ENCODE measurements at regions not wholly inside any gene's neighbourhood (a gene's known extent, or its start where the extent isn't known, plus 50 kb on each side); places are given as distances from the start of the nearest gene placed in this dataset.

DNA sequence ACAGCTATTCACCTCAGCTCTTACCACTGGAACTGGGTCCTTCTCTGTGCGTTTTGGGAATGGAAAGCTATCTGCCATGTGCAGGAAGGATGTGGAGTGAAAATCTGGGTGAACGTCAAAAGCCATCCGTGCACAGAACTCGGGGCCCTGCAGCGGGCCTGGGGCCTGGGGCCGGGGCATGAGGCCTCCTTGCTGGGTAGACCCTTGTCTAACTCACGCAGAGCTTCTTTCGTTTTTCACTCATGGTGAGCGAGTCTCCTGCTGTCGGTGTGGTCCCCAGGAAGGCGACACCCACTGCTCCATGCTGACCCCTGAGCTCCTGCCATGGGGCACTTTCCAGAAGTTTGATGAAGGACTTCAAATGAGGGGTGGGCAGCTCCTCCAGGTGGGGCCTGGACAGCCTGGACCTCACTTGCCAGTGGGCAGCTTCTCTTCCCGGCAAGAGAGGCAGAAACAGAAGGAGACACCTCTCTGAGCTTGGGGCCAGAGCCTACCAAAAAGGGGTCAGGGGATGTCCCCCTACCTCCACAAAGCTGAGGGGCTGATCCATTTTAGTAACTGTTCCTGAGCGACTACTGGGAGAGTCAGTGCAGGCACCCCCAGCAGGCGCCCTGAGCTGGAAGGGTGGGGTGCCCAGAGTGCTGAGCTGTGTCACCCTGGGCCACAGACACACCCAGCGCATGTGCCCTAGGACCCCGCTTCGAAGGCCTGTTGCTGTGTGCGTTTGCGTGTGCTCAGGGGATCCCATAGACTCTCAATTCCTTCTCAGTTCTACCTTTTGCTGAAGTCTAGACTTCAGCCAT, 117.7 kb upstream of the HDAC4 start:
- TF ChIP-seq EZH2 (IDR thresholded peaks at IDR 0.05; ENCODE audit: borderline replicate concordance, low read depth, low read length, severe bottlenecking) (no peak), POLR2AphosphoS5 (IDR thresholded peaks at IDR 0.05; ENCODE audit: insufficient read depth, low read depth, low read length) (no peak), POLR2A (IDR thresholded peaks at IDR 0.05; ENCODE audit: low read depth, low read length) (no peak), FOS (IDR thresholded peaks at IDR 0.05; ENCODE audit: borderline replicate concordance, insufficient read depth, low read length) (no peak), MYC (IDR thresholded peaks at IDR 0.05; ENCODE audit: low read depth, low read length) (no peak), GATA2 (IDR thresholded peaks at IDR 0.05; ENCODE audit: insufficient read depth, insufficient read length, low read depth, low read length) (no peak), JUN (IDR thresholded peaks at IDR 0.05; ENCODE audit: borderline replicate concordance, insufficient read depth, insufficient read length, low read depth) (no peak)
- TF ChIP-seq, protein P1, sequence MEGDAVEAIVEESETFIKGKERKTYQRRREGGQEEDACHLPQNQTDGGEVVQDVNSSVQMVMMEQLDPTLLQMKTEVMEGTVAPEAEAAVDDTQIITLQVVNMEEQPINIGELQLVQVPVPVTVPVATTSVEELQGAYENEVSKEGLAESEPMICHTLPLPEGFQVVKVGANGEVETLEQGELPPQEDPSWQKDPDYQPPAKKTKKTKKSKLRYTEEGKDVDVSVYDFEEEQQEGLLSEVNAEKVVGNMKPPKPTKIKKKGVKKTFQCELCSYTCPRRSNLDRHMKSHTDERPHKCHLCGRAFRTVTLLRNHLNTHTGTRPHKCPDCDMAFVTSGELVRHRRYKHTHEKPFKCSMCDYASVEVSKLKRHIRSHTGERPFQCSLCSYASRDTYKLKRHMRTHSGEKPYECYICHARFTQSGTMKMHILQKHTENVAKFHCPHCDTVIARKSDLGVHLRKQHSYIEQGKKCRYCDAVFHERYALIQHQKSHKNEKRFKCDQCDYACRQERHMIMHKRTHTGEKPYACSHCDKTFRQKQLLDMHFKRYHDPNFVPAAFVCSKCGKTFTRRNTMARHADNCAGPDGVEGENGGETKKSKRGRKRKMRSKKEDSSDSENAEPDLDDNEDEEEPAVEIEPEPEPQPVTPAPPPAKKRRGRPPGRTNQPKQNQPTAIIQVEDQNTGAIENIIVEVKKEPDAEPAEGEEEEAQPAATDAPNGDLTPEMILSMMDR (IDR thresholded peaks at IDR 0.05; ENCODE audit: extremely low read depth in 1 of 2, insufficient read depth in 1 of 2, low read depth in 1 of 2, low read length in 2 of 2): no peak
- TF ChIP-seq, protein P2, sequence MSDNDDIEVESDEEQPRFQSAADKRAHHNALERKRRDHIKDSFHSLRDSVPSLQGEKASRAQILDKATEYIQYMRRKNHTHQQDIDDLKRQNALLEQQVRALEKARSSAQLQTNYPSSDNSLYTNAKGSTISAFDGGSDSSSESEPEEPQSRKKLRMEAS (IDR thresholded peaks at IDR 0.05; ENCODE audit: insufficient read depth, insufficient read length): no peak
